ENCODE measurements at regions not wholly inside any gene's neighbourhood (a gene's known extent, or its start where the extent isn't known, plus 50 kb on each side); places are given as distances from the start of the nearest gene placed in this dataset.

DNA sequence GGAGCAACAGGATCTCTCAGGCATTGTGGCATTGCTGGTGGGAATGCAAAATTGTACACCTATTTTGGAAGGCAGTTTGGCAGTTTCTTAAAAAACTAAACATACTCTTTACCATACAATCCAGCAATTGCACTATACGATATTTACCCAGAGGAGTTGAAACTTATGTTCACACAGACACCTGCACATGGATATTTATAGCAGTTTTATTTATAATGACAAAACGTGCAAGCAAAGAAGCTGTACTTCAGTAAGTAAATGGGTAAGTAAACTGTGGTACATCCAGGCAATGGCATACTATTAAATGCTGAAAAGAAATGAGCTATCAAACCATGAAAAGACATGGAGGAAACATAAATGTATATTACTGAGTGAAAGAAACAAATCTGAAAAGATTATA is 71.6 kb upstream of the UBAC2 start:
- Histone ChIP-seq H3K4me3 (no peak overlapping the region), H3K27me3 (no peaks in the 10 kb centered on the region), H3K9me3 (no peaks in the 10 kb centered on the region), H3K36me3 (no peaks in the 10 kb centered on the region)
- no peak for DNase-seq

DNA sequence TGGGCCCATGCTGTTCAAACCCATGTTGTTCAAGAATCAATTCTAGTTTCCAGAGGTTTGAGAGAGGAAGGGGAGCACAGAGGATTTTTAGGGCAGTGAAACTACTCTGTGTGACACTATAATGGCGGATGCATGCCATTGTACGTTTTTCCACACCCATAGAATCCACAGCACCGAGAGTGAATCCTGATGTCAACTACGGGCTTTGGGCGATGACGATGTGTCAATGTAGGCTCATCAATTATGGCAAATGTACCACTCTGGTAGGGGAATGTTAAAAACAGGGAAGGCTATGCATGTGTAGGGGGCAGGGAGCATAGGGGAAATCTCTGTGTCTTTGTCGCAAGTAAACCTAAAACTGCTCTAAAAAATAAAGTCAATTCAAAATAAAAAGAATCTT is 70.7 kb upstream of the UBAC2 start:
- Histone ChIP-seq H3K9me3 (no peaks in the 10 kb centered on the region), H3K27me3 (no peaks in the 10 kb centered on the region), H3K4me3 (no peak overlapping the region), H3K36me3 (no peaks in the 10 kb centered on the region)
- no peak for DNase-seq

DNA sequence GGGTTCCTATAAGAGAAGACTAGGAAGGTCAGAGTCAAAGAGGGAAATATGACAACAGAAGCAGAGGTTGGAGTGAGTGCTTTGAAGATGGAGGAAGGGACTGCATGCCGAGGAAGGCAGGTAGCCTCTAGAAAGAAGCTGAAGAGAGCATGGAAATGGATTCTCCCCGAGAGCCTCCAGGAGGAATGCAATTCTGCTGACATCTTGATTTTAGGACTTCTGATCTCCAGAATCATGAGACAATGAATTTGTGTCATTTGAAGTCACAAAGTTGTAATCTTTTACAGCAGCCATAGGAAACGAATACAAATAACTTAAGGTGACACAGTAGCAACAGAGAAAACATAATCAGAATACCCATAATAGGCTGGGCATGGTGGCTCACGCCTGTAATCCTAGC is 69.2 kb upstream of the UBAC2 start:
- Histone ChIP-seq H3K4me3 (no peak overlapping the region), H3K27me3 (no peaks in the 10 kb centered on the region), H3K9me3 (no peaks in the 10 kb centered on the region), H3K36me3 (no peaks in the 10 kb centered on the region)
- no peak for DNase-seq

DNA sequence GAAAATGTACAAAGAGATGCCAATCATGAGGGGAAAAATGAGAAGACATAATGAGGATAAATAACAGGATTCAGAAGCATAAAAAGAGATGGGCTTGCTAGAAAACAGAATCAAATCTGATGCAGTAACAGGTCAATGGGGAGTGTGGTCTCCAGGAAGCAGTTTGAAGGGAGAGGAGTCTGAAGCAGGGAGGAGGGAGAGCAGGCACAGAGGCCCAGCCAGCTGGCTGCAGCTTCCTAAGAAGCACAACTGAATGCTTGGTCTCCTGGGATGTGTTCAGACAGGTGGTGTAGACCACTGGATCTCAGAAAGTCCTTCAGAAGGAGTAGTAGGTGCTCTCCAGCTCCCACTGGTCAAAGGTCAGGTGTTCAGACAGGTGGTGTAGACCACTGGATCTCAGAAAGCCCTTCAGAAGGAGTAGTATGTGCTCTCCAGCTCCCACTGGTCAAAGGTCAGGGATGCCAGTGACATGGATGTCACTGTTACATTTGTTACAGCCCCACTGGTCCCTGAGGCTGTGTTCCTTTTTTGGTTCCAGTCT is 68.3 kb upstream of the UBAC2 start:
- no peak for DNase-seq
- no peaks in the 10 kb centered on the region for H3K27me3 ChIP-seq
- no peaks in the 10 kb centered on the region for H3K36me3 ChIP-seq
- no peak overlapping the region for H3K4me3 ChIP-seq
- H3K9me3 ChIP-seq, result no peaks in the 10 kb centered on the region

DNA sequence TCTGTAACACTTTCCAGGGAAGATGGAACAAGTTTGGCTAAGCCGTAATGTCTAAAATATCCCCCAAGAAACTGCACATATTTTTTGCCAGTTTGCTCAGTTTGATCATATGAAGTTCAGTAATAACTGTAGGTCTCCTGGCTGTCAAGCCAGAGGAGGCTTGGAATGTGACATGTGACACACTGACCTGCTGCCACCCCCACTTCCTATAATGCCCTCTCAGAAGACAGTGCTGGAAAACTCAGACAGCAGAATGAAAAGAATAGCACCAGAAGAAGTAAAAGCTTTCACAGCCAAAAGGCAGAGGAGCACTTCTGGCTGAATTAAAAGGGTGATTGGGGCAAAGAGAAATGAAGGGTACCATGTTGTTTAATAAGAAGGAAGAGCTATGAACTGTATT is 67.4 kb upstream of the UBAC2 start:
- Histone ChIP-seq H3K9me3 (no peaks in the 10 kb centered on the region), H3K27me3 (no peaks in the 10 kb centered on the region), H3K4me3 (no peak overlapping the region), H3K36me3 (no peaks in the 10 kb centered on the region)
- DNase-seq, result no peak

DNA sequence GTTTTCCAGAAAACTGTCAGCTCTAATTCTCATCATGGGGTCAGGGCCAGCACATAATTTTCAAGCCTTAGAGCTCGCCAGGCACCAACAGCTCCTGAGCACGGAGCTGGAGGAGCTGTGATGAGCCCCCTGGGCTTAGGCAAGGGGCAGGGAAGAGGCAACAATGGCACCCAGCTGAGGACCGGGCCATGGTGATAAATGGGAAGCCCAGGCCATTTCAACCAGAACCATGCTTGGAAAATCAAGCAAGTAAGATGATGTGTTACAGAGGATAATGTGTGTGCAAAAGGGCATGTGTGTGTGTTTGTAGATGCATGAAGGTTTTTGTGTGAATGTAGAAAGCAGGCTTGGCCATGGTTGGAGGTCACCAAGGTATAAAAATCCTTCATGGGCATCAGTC is 66.8 kb upstream of the UBAC2 start:
- DNase-seq, result no peak
- no peaks in the 10 kb centered on the region for H3K9me3 ChIP-seq
- H3K27me3 ChIP-seq, result no peaks in the 10 kb centered on the region
- H3K4me3 ChIP-seq, result no peak overlapping the region
- no peaks in the 10 kb centered on the region for H3K36me3 ChIP-seq

DNA sequence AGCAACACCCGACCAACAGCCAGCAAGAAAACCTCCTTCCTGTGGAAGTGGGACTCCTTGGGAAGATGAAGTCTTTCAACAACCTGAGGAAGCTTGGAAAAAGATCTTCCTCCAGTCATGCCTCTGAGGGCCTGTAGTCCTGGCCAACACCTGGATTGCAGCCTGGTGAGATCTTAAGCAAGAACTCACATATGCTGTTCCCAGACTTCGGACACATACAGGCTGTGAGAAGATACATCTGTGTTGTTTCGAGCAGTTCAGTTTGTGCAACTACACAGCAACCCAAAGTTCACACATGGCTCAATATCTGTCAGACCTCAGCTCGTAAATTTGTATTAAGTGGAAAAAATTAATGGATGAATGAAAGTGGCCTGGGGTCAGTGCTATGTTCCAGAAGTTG is 65.1 kb upstream of the UBAC2 start:
- Histone ChIP-seq H3K9me3 (no peaks in the 10 kb centered on the region), H3K36me3 (no peaks in the 10 kb centered on the region), H3K4me3 (no peak overlapping the region), H3K27me3 (no peaks in the 10 kb centered on the region)
- DNase-seq, result no peak

DNA sequence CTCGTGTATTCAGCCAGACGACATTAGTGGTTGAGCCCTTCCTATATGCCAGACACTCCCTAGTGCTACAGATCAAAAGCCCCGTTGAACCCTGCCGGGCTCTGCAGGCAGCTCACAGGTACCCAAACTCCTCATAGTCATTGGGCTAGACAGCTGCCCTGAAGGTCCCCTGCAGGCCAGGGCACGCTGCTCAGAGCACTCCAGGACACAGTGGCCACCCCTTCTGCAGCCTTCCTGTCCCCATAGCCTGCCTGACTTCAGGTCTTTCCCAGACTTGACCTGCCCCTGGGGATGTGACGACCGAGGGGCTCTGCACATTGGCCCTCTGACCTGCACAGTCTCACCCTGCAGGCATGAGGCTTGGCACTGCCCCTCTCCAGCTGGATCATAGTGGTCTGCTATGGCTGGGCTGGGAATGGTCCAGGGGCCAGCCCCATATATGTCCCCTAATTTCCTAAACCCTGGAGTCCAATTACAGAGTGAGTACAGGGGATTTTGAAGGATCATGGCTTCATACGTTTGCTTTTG is 64.2 kb upstream of the UBAC2 start:
- Histone ChIP-seq H3K27me3 (no peaks in the 10 kb centered on the region), H3K9me3 (no peaks in the 10 kb centered on the region), H3K36me3 (no peaks in the 10 kb centered on the region), H3K4me3 (no peak overlapping the region)
- no peak for DNase-seq

DNA sequence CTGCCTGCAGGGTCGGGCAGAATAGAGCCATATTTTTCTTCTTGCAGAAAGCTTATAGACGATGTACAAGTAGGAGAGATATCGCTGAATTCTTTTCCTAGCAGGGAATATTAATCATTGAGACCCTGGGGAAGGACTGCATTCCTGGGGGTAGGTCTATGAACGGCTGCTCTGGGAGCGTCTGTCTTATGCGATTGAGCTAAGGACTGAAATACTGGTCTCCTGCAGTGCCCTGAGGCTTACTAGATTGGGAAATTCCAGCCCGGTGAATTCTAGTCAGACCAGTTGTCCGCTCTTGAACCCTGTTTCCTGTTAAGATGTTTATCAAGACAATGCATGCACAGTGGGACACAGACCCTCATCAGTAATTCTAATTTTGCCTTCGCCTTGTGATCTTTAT is 59.8 kb upstream of the UBAC2 start:
- Histone ChIP-seq H3K27me3 (no peaks in the 10 kb centered on the region), H3K36me3 (no peaks in the 10 kb centered on the region), H3K4me3 (no peak overlapping the region), H3K9me3 (no peaks in the 10 kb centered on the region)
- DNase-seq, result no peak

DNA sequence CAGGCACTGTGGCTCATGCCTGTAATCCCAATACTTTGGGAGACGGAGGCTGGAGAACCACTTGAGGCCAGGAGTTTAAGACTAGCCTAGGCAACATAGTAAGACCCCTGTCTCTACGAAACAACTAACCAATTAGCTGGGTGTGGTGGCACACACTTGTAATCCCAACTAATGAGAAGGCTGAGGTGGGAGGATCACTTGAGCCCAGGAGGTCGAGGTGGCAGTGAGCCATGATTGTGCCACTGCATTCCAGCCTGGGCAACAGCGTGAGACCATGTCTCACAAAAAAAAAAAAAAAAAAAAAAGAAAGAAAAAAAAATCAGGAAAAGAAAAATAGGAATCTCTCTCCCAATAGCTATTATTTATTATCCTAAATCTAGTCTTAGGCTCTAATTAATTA is 56.8 kb upstream of the UBAC2 start:
- H3K4me3 ChIP-seq, result no peak overlapping the region
- no peaks in the 10 kb centered on the region for H3K36me3 ChIP-seq
- no peak for DNase-seq
- H3K27me3 ChIP-seq, result no peaks in the 10 kb centered on the region
- no peaks in the 10 kb centered on the region for H3K9me3 ChIP-seq

DNA sequence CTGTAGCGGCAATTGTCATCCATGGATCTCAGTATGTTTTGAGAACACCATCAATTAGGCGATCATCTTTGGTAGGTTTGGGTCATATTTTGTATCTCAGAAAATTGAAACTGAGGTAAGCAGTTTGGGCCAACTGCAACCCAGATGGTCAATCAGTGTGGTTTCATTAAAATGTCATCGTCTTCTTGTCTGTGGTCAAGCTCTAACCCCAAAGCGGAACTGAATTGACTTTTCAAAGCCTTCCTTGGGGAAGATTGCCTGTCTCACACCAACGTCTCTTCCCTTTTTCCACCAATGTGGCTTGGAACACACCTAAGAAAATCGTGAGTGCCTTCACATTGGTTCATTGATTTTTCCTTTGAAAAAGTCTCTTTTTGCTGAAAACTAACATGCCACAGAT is 56.3 kb upstream of the UBAC2 start:
- Histone ChIP-seq H3K36me3 (no peaks in the 10 kb centered on the region), H3K27me3 (no peaks in the 10 kb centered on the region), H3K9me3 (no peaks in the 10 kb centered on the region), H3K4me3 (no peak overlapping the region)
- DNase-seq, result no peak

DNA sequence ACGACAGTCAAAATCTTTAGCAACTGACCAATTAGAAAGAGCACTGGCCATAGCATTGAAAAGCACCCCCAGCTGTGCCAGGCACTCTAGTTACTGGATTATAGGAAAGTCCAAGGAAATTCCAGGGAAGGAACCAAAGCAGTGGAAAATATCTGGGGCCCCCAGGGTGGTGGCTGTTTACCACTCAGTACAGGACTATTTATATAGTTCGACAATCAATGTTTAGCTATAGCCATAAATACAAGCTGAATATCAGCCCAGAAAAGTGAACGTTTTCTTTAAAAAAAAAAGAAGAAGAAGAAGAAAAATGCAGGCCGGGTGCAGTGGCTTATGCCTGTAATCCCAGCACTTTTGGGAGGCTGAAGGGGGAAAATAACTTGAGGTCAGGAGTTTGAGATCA is 55.2 kb upstream of the UBAC2 start:
- no peak for DNase-seq
- no peaks in the 10 kb centered on the region for H3K27me3 ChIP-seq

DNA sequence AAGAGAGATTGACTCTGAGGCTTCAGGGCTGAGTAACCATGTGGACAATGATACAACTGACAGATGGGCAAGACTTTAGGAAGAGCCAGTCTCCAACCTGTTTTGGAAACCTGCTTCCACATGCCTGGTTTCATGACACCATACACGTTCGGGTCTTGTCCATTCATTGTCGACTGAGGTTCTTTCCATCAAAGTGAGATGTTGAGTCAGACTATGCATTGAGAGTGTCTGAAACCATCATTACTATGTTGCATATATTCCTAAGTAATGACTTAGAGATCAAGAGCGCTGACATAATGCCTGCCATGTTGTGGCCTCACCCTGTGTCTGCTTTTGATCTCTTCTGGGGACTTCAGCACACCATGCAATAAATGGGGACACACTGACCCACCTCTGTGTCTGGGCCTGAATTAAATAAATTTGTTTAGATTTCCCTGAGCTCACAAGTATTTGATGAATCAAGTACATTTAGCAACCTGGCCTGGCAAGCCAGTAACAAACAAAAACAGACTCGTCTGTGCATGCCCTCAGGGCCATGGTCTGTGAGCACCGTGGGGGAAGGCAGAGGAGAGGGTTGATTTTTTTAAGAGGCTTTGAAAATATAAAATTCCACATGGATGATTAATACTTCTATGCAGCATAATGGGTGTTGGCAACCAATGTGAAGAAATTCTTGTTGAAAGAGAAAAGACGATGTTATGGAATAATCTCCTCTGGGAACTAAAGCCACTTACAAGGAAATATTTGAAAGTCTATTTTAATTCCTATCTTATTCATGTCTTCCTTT is 49.9 kb upstream of the UBAC2 start:
- no peak overlapping the region for H3K4me3 ChIP-seq

More for the DNA sequence above, 55.2 kb upstream of the UBAC2 start:
- H3K36me3 ChIP-seq, result no peaks in the 10 kb centered on the region
- H3K4me3 ChIP-seq, result no peak overlapping the region
- no peaks in the 10 kb centered on the region for H3K9me3 ChIP-seq

More for the DNA sequence above, 49.9 kb upstream of the UBAC2 start:
- no peaks in the 10 kb centered on the region for H3K27me3 ChIP-seq
- no peaks in the 10 kb centered on the region for H3K36me3 ChIP-seq
- H3K9me3 ChIP-seq, result no peaks in the 10 kb centered on the region
- peak; percentile 80 for DNase-seq
